ENCODE measurements at regions not wholly inside any gene's neighbourhood (a gene's known extent, or its start where the extent isn't known, plus 50 kb on each side); places are given as distances from the start of the nearest gene placed in this dataset.
A peak's percentile ranks its signal among the peaks of the same experiment; 100 is the strongest.

GRCh38 chr2:204108330-204108751, 171.8 kb downstream of the ICOS start:
- WGBS (ENCODE audit: missing lambda C conversion rate) = 11% methylated on average over 3 of the region's 3 CpGs
- no peak overlapping the region for H3K4me3 ChIP-seq
- DNase-seq (ENCODE audit: low read depth in 1 of 2, low spot score in 1 of 2) (peak; percentile 6 to 16), ATAC-seq (peak; percentile 54 to 73; a peak in 4 of 6 replicates), FAIRE-seq (no peak)
- no peak overlapping the region for H3K27ac ChIP-seq
- ChIA-PET POLR2A (no interaction called here), CTCF (interaction anchor here (1.0 to 1.1 kb wide), 2 partner anchors 14 to 36 kb away, joined by 3 read pairs; no protein-coding TSS in a partner anchor)
- no peaks in the 10 kb centered on the region for H3K9me3 ChIP-seq
- H3K4me2 ChIP-seq = no peak overlapping the region
- peak; percentile 49 to 53 for TF ChIP-seq RAD21 (conservative IDR thresholded peaks at IDR 0.05 in 1 of 2, IDR thresholded peaks at IDR 0.05 in 1 of 2)
- TF ChIP-seq, protein P1, sequence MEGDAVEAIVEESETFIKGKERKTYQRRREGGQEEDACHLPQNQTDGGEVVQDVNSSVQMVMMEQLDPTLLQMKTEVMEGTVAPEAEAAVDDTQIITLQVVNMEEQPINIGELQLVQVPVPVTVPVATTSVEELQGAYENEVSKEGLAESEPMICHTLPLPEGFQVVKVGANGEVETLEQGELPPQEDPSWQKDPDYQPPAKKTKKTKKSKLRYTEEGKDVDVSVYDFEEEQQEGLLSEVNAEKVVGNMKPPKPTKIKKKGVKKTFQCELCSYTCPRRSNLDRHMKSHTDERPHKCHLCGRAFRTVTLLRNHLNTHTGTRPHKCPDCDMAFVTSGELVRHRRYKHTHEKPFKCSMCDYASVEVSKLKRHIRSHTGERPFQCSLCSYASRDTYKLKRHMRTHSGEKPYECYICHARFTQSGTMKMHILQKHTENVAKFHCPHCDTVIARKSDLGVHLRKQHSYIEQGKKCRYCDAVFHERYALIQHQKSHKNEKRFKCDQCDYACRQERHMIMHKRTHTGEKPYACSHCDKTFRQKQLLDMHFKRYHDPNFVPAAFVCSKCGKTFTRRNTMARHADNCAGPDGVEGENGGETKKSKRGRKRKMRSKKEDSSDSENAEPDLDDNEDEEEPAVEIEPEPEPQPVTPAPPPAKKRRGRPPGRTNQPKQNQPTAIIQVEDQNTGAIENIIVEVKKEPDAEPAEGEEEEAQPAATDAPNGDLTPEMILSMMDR (IDR thresholded peaks at IDR 0.05) = peak; percentile 39
- no peak for TF ChIP-seq PHF8 (IDR thresholded peaks at IDR 0.05; ENCODE audit: borderline replicate concordance, low read depth)
- no peaks in the 10 kb centered on the region for H3K4me1 ChIP-seq

GRCh38 chr2:204108781-204109295, 172.3 kb downstream of the ICOS start:
- 65% methylated on average over 9 of the region's 9 CpGs for WGBS (ENCODE audit: missing lambda C conversion rate)
- Histone ChIP-seq H3K4me2 (no peak overlapping the region), H3K4me1 (no peaks in the 10 kb centered on the region), H3K27ac (no peak overlapping the region), H3K4me3 (no peak overlapping the region), H3K9me3 (no peaks in the 10 kb centered on the region)
- DNase-seq (ENCODE audit: low read depth in 1 of 2, low spot score in 1 of 2) (no peak), ATAC-seq (no peak), FAIRE-seq (no peak)
- TF ChIP-seq RNF2 (IDR thresholded peaks at IDR 0.05; ENCODE audit: borderline replicate concordance, low read depth) = no peak
- TF ChIP-seq FOSB (CRISPR knock-in tag; IDR thresholded peaks at IDR 0.05) = no peak
- TF ChIP-seq, protein P2, sequence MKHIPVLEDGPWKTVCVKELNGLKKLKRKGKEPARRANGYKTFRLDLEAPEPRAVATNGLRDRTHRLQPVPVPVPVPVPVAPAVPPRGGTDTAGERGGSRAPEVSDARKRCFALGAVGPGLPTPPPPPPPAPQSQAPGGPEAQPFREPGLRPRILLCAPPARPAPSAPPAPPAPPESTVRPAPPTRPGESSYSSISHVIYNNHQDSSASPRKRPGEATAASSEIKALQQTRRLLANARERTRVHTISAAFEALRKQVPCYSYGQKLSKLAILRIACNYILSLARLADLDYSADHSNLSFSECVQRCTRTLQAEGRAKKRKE (CRISPR knock-in tag; IDR thresholded peaks at IDR 0.05; ENCODE audit: low read depth) = no peak
- no peak for TF ChIP-seq EP300 (IDR thresholded peaks at IDR 0.05)
- no peak for TF ChIP-seq SREBF2 (IDR thresholded peaks at IDR 0.05)
- no peak for TF ChIP-seq CBX8 (IDR thresholded peaks at IDR 0.05)
- no peak for TF ChIP-seq NR3C1 (IDR thresholded peaks at IDR 0.05)
- ChIA-PET POLR2A (no interaction called here), CTCF (interaction anchor here (1.0 kb wide), 1 partner anchor 14 kb away, joined by 3 read pairs; no protein-coding TSS in a partner anchor)

DNA sequence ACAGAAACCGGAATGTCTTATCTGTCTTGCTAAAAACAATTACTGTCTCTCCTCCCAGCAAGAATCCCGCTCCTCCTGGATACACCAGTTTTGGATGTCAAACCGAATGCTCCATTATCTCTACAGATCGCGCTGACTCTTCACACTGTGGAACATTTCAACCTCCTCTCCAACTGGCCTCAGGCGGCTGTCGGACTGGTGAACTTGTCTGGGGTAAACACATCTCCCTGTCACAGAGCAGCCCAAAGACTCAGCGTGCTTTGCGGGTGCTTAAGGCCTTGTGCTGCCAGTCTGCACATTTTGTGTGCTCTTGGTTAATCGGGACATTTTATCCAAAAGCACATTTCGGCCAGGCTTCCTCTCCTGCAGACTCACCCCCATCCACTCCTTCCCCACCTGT, 173.1 kb downstream of the ICOS start:
- DNase-seq (ENCODE audit: low read depth in 1 of 2, low spot score in 1 of 2) (no peak), FAIRE-seq (no peak), ATAC-seq (no peak)
- TF ChIP-seq MYC (IDR thresholded peaks at IDR 0.05; ENCODE audit: borderline replicate concordance, low read length) = no peak
- no peak for TF ChIP-seq NPAS2 (CRISPR knock-in tag; IDR thresholded peaks at IDR 0.05; ENCODE audit: borderline replicate concordance)
- TF ChIP-seq BHLHE40 (IDR thresholded peaks at IDR 0.05; ENCODE audit: low read depth, low read length) = no peak
- TF ChIP-seq, protein P2 (CRISPR knock-in tag; IDR thresholded peaks at IDR 0.05; ENCODE audit: low read depth) = no peak
- TF ChIP-seq EP300 (IDR thresholded peaks at IDR 0.05) = no peak
- no peak for TF ChIP-seq RCOR1 (IDR thresholded peaks at IDR 0.05; ENCODE audit: low read depth, low read length)
- no peak for TF ChIP-seq HDAC2 (IDR thresholded peaks at IDR 0.05)
- H3K4me3 ChIP-seq = no peak overlapping the region
- whole genome bisulfite sequencing (ENCODE audit: missing lambda C conversion rate) = 73% methylated on average over 11 of the region's 11 CpGs
- no peak overlapping the region for H3K4me2 ChIP-seq
- H3K4me1 ChIP-seq = no peaks in the 10 kb centered on the region
- ChIA-PET CTCF (no interaction called here), POLR2A (no interaction called here)
- H3K27ac ChIP-seq = no peak overlapping the region
- H3K9me3 ChIP-seq = no peaks in the 10 kb centered on the region

GRCh38 chr2:204110338-204110741, 173.8 kb downstream of the ICOS start:
- Histone ChIP-seq H3K9me3 (no peaks in the 10 kb centered on the region), H3K4me3 (no peak overlapping the region), H3K4me1 (no peaks in the 10 kb centered on the region), H3K4me2 (no peak overlapping the region), H3K27ac (no peak overlapping the region)
- FAIRE-seq (no peak), ATAC-seq (no peak), DNase-seq (ENCODE audit: low read depth in 1 of 2, low spot score in 1 of 2) (no peak)
- POLR2A ChIA-PET = no interaction called here
- WGBS (ENCODE audit: missing lambda C conversion rate) = 26% methylated on average over 8 of the region's 8 CpGs
- CTCF ChIA-PET = no interaction called here
- TF ChIP-seq, protein P3, sequence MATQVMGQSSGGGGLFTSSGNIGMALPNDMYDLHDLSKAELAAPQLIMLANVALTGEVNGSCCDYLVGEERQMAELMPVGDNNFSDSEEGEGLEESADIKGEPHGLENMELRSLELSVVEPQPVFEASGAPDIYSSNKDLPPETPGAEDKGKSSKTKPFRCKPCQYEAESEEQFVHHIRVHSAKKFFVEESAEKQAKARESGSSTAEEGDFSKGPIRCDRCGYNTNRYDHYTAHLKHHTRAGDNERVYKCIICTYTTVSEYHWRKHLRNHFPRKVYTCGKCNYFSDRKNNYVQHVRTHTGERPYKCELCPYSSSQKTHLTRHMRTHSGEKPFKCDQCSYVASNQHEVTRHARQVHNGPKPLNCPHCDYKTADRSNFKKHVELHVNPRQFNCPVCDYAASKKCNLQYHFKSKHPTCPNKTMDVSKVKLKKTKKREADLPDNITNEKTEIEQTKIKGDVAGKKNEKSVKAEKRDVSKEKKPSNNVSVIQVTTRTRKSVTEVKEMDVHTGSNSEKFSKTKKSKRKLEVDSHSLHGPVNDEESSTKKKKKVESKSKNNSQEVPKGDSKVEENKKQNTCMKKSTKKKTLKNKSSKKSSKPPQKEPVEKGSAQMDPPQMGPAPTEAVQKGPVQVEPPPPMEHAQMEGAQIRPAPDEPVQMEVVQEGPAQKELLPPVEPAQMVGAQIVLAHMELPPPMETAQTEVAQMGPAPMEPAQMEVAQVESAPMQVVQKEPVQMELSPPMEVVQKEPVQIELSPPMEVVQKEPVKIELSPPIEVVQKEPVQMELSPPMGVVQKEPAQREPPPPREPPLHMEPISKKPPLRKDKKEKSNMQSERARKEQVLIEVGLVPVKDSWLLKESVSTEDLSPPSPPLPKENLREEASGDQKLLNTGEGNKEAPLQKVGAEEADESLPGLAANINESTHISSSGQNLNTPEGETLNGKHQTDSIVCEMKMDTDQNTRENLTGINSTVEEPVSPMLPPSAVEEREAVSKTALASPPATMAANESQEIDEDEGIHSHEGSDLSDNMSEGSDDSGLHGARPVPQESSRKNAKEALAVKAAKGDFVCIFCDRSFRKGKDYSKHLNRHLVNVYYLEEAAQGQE (IDR thresholded peaks at IDR 0.05) = no peak
- no peak for TF ChIP-seq NFE2L2 (conservative IDR thresholded peaks at IDR 0.05; ENCODE audit: low read length)
- no peak for TF ChIP-seq MAZ (IDR thresholded peaks at IDR 0.05; ENCODE audit: borderline replicate concordance, low read depth, low read length)
- TF ChIP-seq MYC (IDR thresholded peaks at IDR 0.05; ENCODE audit: borderline replicate concordance, low read length) = no peak
- TF ChIP-seq, protein P1 (IDR thresholded peaks at IDR 0.05) = no peak
- TF ChIP-seq HOXA7 (CRISPR knock-in tag; IDR thresholded peaks at IDR 0.05) = no peak
